GM19455 (cell line): ENCODE measurements at regions not wholly inside any gene's neighbourhood (a gene's known extent, or its start where the extent isn't known, plus 50 kb on each side); places are given as distances from the start of the nearest gene placed in this dataset.
"Not testable (repeated sequence)": the region's sequence is repeated elsewhere in the genome, so short reads cannot be mapped to it uniquely, and the experiment has no call there.

Experiments
- ATAC-seq: cut with Tn5 transposase; IDR thresholded peaks from one replicate; pipeline ENCODE4 v1.9.1; 2021; ENCODE audit not compliant: unreplicated experiment

- ATAC-seq, result no peak
Observed at GRCh38 chr1:190949939-190950338, 472.3 kb upstream of the BRINP3 start.

DNA sequence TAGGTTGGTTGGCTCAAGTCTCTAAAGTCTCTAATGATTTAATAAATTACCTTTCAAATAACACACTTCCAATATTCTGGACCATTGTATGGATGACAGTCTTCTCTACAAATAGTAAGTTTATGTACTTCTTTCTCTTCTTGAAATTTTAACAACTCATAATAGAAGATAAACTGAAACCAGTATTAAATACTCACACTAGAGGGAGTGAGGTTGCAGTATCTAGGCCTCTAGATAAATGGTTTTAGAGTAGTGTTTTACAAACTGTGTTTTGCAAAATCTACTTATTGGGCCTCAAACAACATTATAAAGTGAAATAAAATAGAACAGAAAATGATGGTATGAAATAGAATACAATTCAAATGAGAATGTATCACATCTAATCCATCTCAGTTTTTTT lies 479.9 kb upstream of the BRINP3 start:
- ATAC-seq, result no peak

DNA sequence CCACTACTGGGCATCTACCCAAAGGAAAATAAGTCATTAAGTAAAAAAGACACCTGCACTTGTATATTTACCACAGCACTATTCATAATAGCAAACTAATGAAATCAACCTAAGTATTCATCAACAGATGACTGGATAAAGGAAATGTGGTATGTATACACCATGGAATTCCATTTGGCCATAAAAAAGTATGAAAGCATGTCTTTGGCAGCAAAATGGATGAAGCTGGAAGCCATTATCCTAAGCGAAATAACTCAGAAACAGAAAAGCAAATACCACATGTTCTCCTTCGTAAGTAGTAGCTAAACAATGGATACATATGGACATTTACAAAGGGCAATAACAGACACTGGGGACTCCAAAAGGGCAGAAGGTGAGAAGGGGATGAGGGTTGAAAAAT lies 485.7 kb upstream of the BRINP3 start:
- no peak for ATAC-seq

GRCh38 chr1:190975827-190976226 lies 498.2 kb upstream of the BRINP3 start:
- no peak for ATAC-seq

- ATAC-seq, result no peak
Observed at GRCh38 chr1:191002768-191003167, 525.1 kb upstream of the BRINP3 start.

DNA sequence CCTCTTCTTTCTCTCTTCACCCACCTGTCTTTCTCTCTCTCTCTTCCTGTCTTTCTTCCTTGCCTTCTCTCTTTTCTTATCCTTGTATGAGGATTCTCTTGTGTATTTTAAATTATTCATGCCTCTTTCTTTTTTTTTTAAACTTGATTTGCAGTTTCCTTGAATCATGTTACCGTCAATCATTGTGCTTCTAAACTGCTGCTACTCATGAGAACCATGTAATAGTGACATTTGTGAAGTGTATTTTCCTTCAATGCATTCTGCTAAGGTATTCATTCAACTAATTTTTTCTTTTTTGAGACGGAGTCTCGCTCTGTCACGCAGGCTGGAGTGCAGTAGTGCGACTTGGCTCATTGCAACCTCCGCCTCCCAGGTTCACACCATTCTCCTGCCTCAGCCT lies 539.1 kb upstream of the BRINP3 start:
- no peak for ATAC-seq

GRCh38 chr1:191022856-191023255 lies 545.2 kb upstream of the BRINP3 start:
- no peak for ATAC-seq

DNA sequence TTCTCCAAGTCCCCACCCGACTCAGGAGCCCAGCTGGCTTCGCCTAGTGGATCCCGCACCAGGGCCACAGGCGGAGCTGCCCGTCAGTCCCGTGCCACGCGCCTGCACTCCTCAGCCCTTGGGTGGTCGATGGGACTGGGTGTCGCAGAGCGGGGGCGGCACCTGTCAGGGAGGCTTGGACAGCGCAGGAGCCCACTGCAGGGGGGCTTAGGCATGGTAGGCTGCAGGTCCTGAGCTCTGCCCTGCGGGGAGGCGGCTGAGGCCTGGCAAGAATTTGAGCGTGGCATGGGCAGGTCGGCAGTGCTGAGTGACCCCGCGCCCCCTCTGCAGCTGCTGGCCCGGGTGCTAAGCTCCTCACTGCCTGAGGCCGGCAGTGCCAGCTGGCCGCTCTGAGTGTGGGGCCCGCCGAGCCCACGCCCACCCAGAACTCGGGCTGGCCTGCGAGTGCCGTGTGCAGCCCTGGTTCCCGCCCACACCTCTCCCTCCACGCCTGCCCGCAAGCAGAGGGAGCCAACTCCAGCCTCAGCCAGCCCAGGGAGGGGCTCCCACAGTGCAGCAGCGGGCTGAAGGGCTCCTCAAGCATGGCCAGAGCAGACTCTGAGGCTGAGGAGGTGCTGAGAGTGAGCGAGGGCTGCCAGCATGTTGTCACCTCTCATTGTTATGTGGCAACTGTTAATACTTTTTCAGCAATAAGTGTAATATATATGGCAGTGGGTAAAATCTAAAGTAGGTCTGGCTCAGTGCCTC lies 548.4 kb upstream of the BRINP3 start:
- ATAC-seq, result no peak

GRCh38 chr1:191026828-191027227 lies 549.2 kb upstream of the BRINP3 start:
- no peak for ATAC-seq

DNA sequence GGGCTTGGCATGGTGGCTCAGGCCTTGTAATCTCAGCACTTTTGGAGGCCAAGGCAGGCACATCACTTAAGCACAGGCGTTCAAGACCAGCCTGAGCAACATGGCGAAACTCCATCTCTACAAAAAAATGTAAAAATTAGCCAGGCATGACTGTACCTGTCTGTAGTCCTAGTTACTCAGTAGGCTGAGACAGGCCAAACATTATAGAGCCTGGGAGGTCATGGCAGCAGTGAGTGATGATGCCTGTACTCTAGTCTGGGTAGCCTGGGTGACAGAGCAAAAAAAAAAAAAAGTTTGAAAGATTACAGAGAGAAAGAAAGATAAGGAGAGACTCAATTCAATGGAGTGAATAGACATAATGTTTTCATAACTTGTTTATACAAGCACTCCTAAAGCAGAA lies 556.5 kb upstream of the BRINP3 start:
- ATAC-seq, result no peak

GRCh38 chr1:191043066-191043465 lies 565.4 kb upstream of the BRINP3 start:
- ATAC-seq, result no peak

DNA sequence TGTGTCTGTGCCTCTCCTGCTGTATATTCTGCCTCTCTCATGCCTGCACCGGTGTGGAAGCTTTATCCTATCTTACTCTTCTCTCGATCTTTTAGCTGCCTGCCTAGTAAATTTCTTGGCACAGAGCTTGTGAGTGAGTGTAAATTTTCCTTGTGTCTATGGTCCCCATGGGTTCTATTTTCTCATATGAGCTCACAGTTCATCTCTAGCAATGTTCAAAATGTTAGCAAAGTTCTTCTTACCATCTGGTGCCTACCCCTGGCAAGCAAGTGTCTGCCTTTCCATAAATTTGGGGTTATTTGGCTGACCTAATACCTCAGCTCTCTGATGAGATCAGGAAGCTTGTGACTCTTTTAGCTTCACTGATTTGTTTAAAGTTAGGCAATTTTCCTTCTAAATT lies 572.1 kb upstream of the BRINP3 start:
- no peak for ATAC-seq

DNA sequence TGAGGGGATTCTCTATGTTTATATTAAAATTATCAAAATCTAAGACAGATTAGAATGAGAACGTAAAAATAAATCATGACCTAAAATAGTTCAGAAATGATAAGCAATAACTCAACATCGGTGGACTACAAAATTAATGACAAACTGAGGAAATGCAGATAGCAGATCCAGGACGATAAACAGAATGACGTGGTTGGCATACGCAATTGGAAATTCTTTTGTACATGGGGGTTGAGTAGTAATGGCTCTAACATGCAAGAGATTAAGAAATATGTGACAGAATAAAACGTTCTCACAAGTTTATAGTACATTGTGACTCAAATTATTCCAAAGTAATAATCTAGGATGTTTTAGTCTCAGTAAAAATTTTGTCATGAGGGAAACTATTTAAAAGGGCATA lies 575.2 kb upstream of the BRINP3 start:
- no peak for ATAC-seq

- no peak for ATAC-seq
Observed at GRCh38 chr1:191065346-191065745, 587.7 kb upstream of the BRINP3 start.

DNA sequence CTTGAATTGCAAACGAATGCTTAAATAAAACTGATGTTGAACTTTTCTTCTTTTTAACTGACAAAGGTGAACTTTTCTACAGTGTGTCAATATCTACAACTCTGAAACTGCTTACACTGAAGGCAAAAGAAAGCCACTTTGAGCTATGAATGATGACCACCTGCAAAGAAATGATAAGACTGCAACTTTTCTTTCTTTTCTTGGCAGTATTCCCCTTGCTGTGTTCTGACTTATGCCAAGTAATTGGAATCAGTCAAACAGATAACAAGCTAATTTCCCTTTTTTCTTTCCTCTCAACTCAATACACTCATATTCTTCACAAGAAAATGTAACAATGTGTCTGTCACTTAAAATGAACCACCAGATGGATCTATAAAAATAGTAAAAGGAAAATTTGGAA lies 588.1 kb upstream of the BRINP3 start:
- no peak for ATAC-seq

- no peak for ATAC-seq
Observed at GRCh38 chr1:191074881-191075280, 597.2 kb upstream of the BRINP3 start.

DNA sequence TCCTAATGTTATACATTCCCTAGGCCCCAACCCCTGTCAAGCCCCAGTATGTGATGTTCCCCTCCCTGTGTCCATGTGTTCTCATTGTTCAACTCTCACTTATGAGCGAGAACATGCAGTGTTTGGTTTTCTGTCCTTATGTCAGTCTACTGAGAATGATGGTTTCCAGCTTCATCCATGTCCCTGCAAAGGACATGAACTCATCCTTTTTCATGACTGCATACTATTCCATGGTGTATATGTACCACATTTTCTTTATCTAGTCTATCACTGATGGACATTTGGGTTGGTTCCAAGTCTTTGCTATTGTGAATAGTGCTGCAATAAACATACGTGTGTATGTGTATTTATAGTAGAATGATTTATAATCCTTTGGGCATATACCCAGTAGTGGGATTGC lies 605.4 kb upstream of the BRINP3 start:
- ATAC-seq, result not testable (repeated sequence)

DNA sequence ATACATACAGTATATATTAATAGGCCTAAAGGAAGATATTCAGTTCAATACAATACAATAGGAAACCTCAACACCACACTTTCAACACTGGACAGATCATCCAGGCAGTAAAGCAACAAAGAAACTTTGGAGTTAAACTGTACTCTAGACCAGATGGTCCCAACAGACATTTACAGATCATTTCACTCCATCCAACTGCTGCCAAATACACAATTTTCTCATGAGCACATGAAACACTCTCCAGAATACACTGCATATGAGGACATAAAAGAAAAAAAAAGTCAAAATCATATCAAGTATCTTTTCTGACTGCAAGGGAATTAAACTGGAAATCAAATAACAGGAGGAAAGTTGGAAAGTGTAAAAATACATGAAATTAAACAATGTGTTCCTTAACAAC lies 607.5 kb upstream of the BRINP3 start:
- no peak for ATAC-seq

DNA sequence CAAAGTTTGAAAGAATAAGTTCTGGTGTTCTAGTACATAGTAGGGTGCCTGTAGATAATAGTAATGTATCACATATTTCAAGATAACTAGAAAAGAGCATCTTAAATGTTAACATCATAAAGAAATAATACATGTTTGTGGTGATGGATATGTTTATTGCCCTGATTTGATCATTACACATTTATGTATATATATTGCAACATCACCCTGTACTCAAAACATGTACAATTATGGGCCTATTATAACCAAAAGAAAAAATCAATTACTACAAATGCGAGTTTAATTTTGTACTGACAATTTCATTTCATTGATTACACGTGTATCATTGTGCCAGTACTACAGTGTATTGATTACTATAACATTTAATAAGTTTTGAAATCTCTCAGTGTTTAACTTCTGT lies 609.2 kb upstream of the BRINP3 start:
- ATAC-seq, result no peak

DNA sequence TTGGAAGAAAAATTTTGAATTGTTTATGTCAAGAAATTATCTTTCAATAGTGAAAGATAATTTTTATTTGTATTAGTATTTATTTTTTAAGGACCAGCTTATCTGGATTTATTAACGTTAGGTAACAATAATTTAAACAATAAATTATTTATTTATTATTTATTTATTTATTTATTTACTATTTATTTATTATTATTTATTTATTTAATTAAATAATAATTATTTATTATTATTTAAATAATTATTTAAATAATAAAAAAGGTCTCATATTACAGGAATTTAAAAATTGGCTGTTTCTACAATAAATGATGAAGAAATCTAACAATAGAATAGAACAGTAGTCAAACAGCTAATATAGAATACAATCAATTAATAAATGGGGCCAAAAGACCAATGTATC lies 618.7 kb upstream of the BRINP3 start:
- ATAC-seq, result no peak

DNA sequence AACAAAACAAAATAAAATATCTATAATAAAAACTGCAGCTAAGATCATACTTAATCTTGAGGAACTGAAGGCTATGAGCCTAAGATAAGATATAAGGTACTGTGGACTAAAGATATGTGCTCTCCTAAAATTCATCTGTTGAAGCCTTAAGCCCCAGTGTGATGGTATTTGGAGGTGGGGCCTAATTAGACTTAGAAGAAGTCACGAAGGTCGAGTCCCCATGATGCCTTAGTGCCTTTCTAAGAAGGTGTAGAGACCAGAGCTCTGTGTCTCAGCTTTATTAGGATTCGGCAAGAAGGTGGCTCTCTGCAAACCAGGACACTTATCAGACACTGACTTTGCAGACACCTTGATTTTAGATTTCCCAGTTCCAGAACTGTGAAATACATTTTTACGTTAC lies 622.0 kb upstream of the BRINP3 start:
- no peak for ATAC-seq

- no peak for ATAC-seq
Observed at GRCh38 chr1:191101960-191102359, 624.3 kb upstream of the BRINP3 start.

GRCh38 chr1:191125950-191126349 lies 648.3 kb upstream of the BRINP3 start:
- no peak for ATAC-seq
